ENCODE measurements at regions not wholly inside any gene's neighbourhood (a gene's known extent, or its start where the extent isn't known, plus 50 kb on each side); places are given as distances from the start of the nearest gene placed in this dataset.

GRCh38 chr2:108106731-108107130 is 120.4 kb downstream of the SLC5A7 start:
- no peak for TF ChIP-seq CTCF (conservative IDR thresholded peaks at IDR 0.05 in 1 of 2, IDR thresholded peaks at IDR 0.05 in 1 of 2; ENCODE audit: low read depth in 1 of 2, low read length in 2 of 2)
- no peak for TF ChIP-seq EZH2 (IDR thresholded peaks at IDR 0.05; ENCODE audit: low read length, missing control alignments)
